HG02588 (cell line): ENCODE measurements at regions not wholly inside any gene's neighbourhood (a gene's known extent, or its start where the extent isn't known, plus 50 kb on each side); places are given as distances from the start of the nearest gene placed in this dataset.

Experiments
- ATAC-seq: cut with Tn5 transposase; IDR thresholded peaks from one replicate; pipeline ENCODE4 v1.9.1; 2021; ENCODE audit warnings: mild to moderate bottlenecking, moderate library complexity; ENCODE audit not compliant: unreplicated experiment

GRCh38 chr2:21423854-21424253, 300.1 kb downstream of the TDRD15 start:
- no peak for ATAC-seq

- ATAC-seq, result no peak
Observed at GRCh38 chr2:21424375-21424774, 300.6 kb downstream of the TDRD15 start.

GRCh38 chr2:21427606-21428005, 303.8 kb downstream of the TDRD15 start:
- no peak for ATAC-seq

GRCh38 chr2:21428754-21429153, 305.0 kb downstream of the TDRD15 start:
- ATAC-seq, result no peak

- no peak for ATAC-seq
Observed at GRCh38 chr2:21429747-21430146, 306.0 kb downstream of the TDRD15 start.

GRCh38 chr2:21431078-21431477, 307.3 kb downstream of the TDRD15 start:
- no peak for ATAC-seq

- no peak for ATAC-seq
Observed at GRCh38 chr2:21438949-21439348, 315.2 kb downstream of the TDRD15 start.

- ATAC-seq, result no peak
Observed at GRCh38 chr2:21441442-21441841, 317.7 kb downstream of the TDRD15 start.

- no peak for ATAC-seq
Observed at GRCh38 chr2:21443494-21444105, 319.8 kb downstream of the TDRD15 start.

- ATAC-seq, result no peak
Observed at GRCh38 chr2:21449881-21450280, 326.1 kb downstream of the TDRD15 start.

GRCh38 chr2:21451403-21451802, 327.6 kb downstream of the TDRD15 start:
- ATAC-seq, result no peak

- no peak for ATAC-seq
Observed at GRCh38 chr2:21452263-21452662, 328.5 kb downstream of the TDRD15 start.

- ATAC-seq, result no peak
Observed at GRCh38 chr2:21452678-21453077, 328.9 kb downstream of the TDRD15 start.

- ATAC-seq, result no peak
Observed at GRCh38 chr2:21453723-21454450, 330.1 kb downstream of the TDRD15 start.

- no peak for ATAC-seq
Observed at GRCh38 chr2:21454839-21455238, 331.1 kb downstream of the TDRD15 start.

- ATAC-seq, result no peak
Observed at GRCh38 chr2:21461754-21462240, 338.0 kb downstream of the TDRD15 start.

- ATAC-seq, result no peak
Observed at GRCh38 chr2:21466341-21466927, 342.7 kb downstream of the TDRD15 start.

- ATAC-seq, result no peak
Observed at GRCh38 chr2:21467280-21467818, 343.6 kb downstream of the TDRD15 start.

GRCh38 chr2:21467910-21468309, 344.1 kb downstream of the TDRD15 start:
- no peak for ATAC-seq

GRCh38 chr2:21468624-21469023, 344.9 kb downstream of the TDRD15 start:
- no peak for ATAC-seq

GRCh38 chr2:21469158-21469557, 345.4 kb downstream of the TDRD15 start:
- ATAC-seq, result no peak

- no peak for ATAC-seq
Observed at GRCh38 chr2:21469564-21469963, 345.8 kb downstream of the TDRD15 start.
